Immature natural killer cell (primary cell): ENCODE measurements at regions not wholly inside any gene's neighbourhood (a gene's known extent, or its start where the extent isn't known, plus 50 kb on each side); places are given as distances from the start of the nearest gene placed in this dataset.
"Not testable (repeated sequence)": the region's sequence is repeated elsewhere in the genome, so short reads cannot be mapped to it uniquely, and the experiment has no call there.

Source experiments
- DNase-seq, 3 donors: peaks; one replicate each; pipeline ENCODE4 v3.0.0; 2022; ENCODE audit warnings: mixed read lengths in 1 of 3
- H3K27ac Mint-ChIP-seq, 6 donors: one replicate each; pipeline ENCODE4 v1.8.0; 2020; ENCODE audit warnings: mixed read lengths in 6 of 6, mild to moderate bottlenecking in 5 of 6, inconsistent platforms in 4 of 6, moderate library complexity in 3 of 6
- H3K27me3 Mint-ChIP-seq, 3 donors: one replicate each; pipeline ENCODE4 v1.8.0; 2020 to 2021; ENCODE audit warnings: low read depth in 3 of 3, mild to moderate bottlenecking in 3 of 3, mixed read lengths in 3 of 3, moderate library complexity in 3 of 3, inconsistent platforms in 1 of 3
- H3K36me3 Mint-ChIP-seq, 3 donors: one replicate each; pipeline ENCODE4 v1.8.0; 2020; ENCODE audit warnings: mixed read lengths in 3 of 3, inconsistent platforms in 2 of 3, mild to moderate bottlenecking in 2 of 3
- H3K4me1 Mint-ChIP-seq, 2 donors: one replicate each; pipeline ENCODE4 v1.8.0; 2020; ENCODE audit warnings: inconsistent platforms in 2 of 2, mild to moderate bottlenecking in 2 of 2, mixed read lengths in 2 of 2, moderate library complexity in 1 of 2
- H3K4me3 Mint-ChIP-seq, 5 donors: one replicate each; pipeline ENCODE4 v1.8.0; 2020; ENCODE audit warnings: mild to moderate bottlenecking in 5 of 5, mixed read lengths in 5 of 5, inconsistent platforms in 3 of 5, moderate library complexity in 3 of 5
- H3K9me3 Mint-ChIP-seq, 6 donors: one replicate each; pipeline ENCODE4 v1.8.0; 2020; ENCODE audit warnings: mild to moderate bottlenecking in 6 of 6, mixed read lengths in 6 of 6, inconsistent platforms in 4 of 6, moderate library complexity in 3 of 6

DNA sequence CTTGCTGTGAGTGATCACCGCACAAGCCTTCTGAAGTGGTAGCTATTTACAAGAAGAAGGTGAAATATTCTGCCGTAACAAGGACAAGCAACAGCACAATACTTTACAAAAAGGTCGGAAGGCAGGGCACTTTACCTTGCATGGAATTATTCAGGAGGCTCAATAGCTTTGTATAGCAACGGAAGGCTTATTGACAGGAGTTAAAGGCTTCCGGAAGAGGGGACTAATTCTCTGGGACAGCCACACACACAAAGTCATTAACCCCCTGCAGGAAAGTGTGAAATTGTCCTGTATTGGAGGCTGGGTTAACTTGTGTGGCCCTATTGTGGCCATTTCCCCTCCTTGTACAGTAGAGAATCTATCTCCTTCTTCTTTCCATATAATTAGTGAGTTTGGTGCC lies 199.3 kb upstream of the SEMA6A start:
- no peaks in the 10 kb centered on the region for H3K36me3 Mint-ChIP-seq
- DNase-seq: no peak
- H3K4me1 Mint-ChIP-seq: no peaks in the 10 kb centered on the region
- H3K9me3 Mint-ChIP-seq: peaks cover 0 to 8% (median 3%) of the 10 kb centered on the region in 6 donors
- no peak overlapping the region for H3K4me3 Mint-ChIP-seq
- peaks cover 0 to 2% (median 0%) of the 10 kb centered on the region in 3 donors for H3K27me3 Mint-ChIP-seq
- no peak overlapping the region for H3K27ac Mint-ChIP-seq

DNA sequence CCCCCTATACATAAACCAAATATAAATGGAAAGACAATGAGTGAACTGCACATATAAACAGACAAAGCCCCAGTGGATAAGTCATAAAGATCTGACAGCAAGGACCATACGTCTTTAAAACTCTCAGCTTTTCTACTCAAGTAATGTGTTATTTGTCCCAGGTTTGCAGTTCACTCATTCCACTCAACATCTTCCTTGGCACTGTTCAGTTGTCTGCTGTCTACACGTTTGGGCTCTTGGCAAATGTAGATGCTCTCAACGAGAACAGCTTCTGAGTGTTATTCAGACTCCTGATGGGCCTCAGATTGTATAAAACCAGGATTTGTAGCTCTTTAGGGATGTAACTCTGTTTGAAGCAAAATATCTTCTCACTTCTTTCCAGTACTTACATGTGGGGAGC lies 198.2 kb upstream of the SEMA6A start:
- H3K9me3 Mint-ChIP-seq: peaks cover 1 to 7% (median 3%) of the 10 kb centered on the region in 6 donors
- no peak for DNase-seq

GRCh38 chr5:116772152-116772501 lies 197.5 kb upstream of the SEMA6A start:
- Mint-ChIP-seq H3K36me3 (no peaks in the 10 kb centered on the region), H3K4me3 (no peak overlapping the region), H3K27ac (no peak overlapping the region)

More for the DNA sequence above, 198.2 kb upstream of the SEMA6A start:
- no peaks in the 10 kb centered on the region for H3K36me3 Mint-ChIP-seq
- H3K27ac Mint-ChIP-seq: no peak overlapping the region
- no peak overlapping the region for H3K4me3 Mint-ChIP-seq
- H3K4me1 Mint-ChIP-seq: no peaks in the 10 kb centered on the region
- H3K27me3 Mint-ChIP-seq: peaks cover 0 to 2% (median 0%) of the 10 kb centered on the region in 3 donors

DNA sequence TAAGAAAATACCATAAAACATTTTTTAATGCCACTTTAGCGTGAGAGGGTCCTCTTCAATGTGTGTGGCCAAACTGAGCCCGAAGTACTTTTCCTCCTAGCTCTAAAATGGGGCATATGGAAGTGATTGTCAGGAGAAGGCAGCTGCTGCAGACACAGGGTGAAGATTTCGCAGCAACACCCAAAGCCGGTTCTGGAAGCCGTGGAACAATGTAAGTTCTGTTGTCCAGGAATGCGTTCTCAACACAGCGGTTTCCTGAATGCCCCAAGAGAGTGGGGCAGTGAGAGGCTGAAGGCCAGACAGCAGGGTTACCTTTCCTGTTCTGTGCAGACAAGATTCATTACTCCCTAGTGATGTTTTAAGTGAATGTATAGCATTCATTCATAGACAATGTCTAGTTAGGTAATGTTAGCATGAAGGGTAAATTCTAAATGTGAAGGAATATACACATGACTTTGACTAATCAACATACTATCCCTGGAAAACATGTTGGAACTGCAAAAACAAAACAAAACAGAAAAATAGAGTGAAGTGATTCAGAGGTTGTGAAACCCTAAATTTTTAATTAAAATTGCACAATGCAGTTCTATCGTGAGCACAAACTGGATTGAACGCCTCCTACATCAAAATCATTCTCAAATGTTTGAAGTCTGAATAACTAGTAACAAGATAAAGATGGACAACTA lies 197.0 kb upstream of the SEMA6A start:
- no peaks in the 10 kb centered on the region for H3K4me1 Mint-ChIP-seq
- H3K27me3 Mint-ChIP-seq: peaks cover 0 to 2% (median 0%) of the 10 kb centered on the region in 3 donors
- DNase-seq: no peak
- H3K36me3 Mint-ChIP-seq: no peaks in the 10 kb centered on the region
- H3K9me3 Mint-ChIP-seq: peaks cover 0 to 5% (median 4%) of the 10 kb centered on the region in 6 donors
- H3K27ac Mint-ChIP-seq: no peak overlapping the region
- no peak overlapping the region for H3K4me3 Mint-ChIP-seq

More at GRCh38 chr5:116772152-116772501, 197.5 kb upstream of the SEMA6A start:
- DNase-seq: no peak
- H3K4me1 Mint-ChIP-seq: no peaks in the 10 kb centered on the region
- H3K9me3 Mint-ChIP-seq: peaks cover 1 to 9% (median 4%) of the 10 kb centered on the region in 6 donors
- peaks cover 0 to 2% (median 0%) of the 10 kb centered on the region in 3 donors for H3K27me3 Mint-ChIP-seq

GRCh38 chr5:116769953-116770352 lies 195.3 kb upstream of the SEMA6A start:
- H3K4me1 Mint-ChIP-seq, DNase-seq, H3K36me3 Mint-ChIP-seq, H3K27ac Mint-ChIP-seq, H3K9me3 Mint-ChIP-seq, H3K27me3 Mint-ChIP-seq, H3K4me3 Mint-ChIP-seq: not testable (repeated sequence)

DNA sequence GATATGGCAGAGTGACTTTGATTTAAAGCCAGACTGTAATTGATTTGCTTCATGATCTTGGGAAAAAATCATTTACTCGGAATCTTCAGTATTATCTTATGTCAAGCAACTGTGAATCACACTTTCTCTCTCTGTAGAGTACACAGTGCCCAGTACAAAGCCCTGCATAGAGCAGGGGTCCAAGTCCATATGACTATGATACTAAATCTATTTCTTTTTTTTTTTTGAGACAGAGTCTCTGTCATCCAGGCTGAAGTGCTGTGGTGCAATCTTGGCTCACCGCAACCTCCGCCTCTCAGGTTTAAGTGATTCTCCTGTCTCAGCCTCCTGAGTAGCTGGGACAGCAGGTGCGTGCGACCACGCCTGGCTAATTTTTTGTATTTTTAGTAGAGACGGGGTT lies 194.8 kb upstream of the SEMA6A start:
- peaks cover 0 to 2% (median 0%) of the 10 kb centered on the region in 3 donors for H3K27me3 Mint-ChIP-seq
- H3K9me3 Mint-ChIP-seq: peaks cover 0 to 5% (median under 1%) of the 10 kb centered on the region in 6 donors
- no peak overlapping the region for H3K4me3 Mint-ChIP-seq
- DNase-seq: no peak
- no peak overlapping the region for H3K27ac Mint-ChIP-seq
- H3K4me1 Mint-ChIP-seq: no peaks in the 10 kb centered on the region
- no peaks in the 10 kb centered on the region for H3K36me3 Mint-ChIP-seq

DNA sequence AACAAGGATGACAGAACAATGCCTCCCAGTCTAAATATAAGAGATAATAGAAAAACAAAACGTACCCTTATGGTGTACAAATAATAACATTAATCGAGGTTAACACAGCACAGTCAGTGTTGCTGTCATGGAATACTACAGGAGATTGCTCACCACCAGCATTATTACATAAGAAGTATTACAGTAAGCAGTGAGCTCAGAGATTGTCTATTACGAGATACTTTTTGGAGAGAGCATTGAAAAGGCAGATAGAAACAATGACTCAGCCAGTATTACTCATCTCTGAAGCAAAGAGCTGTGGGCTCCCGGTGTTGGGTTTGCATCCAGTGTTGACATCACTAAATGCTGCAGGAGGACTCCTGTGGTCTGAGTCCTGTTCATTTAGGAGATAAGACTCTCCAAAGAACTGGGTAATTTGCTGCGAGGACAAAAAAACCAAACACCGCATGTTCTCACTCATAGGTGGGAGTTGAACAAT lies 191.9 kb upstream of the SEMA6A start:
- H3K27me3 Mint-ChIP-seq: no peaks in the 10 kb centered on the region
- H3K4me1 Mint-ChIP-seq: no peaks in the 10 kb centered on the region

DNA sequence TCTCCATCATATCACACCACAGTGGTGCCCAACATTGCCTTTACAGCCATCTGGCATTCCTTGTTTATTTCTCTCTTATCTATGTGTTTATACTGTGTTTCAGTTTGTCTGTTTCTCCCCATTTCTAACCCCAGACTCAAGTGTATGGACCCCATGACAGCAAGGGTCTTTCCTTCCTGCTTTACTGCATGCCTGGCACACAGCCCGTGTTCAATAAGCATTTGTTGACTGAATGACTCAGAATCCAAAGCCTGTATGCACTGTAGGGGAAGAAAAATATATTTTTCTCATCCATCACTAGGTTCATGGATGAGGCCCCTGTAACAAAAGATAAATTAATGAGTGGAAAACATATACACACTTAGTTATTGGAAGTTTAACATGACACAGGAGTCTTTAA lies 190.8 kb upstream of the SEMA6A start:
- no peak for DNase-seq
- Mint-ChIP-seq H3K9me3 (peaks cover 0 to 5% (median 0%) of the 10 kb centered on the region in 6 donors), H3K36me3 (no peaks in the 10 kb centered on the region), H3K4me1 (no peaks in the 10 kb centered on the region), H3K27ac (no peak overlapping the region), H3K27me3 (no peaks in the 10 kb centered on the region), H3K4me3 (no peak overlapping the region)

More for the DNA sequence above, 191.9 kb upstream of the SEMA6A start:
- peaks cover 0 to 5% (median 0%) of the 10 kb centered on the region in 6 donors for H3K9me3 Mint-ChIP-seq
- H3K4me3 Mint-ChIP-seq: no peak overlapping the region
- no peak overlapping the region for H3K27ac Mint-ChIP-seq
- DNase-seq: no peak
- H3K36me3 Mint-ChIP-seq: no peaks in the 10 kb centered on the region

DNA sequence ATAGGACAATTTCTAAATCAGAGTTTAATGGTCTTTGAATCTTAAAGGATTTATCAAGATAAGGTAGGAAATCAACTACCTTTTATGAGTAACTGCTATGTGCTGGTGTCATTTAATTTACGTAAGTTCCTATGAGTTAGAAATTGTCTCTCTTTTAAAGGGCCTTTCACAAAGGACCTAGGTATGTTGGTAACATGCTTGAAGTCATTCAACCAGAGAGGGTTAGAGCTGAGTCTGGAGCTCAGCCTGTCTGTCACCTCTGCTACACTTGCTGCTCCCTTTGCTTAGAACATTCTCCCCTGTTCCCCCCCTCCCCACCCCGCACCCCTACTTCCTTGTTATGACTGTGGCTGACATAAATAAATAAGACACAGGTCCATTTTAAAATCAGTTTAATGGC lies 190.3 kb upstream of the SEMA6A start:
- no peak overlapping the region for H3K27ac Mint-ChIP-seq
- peaks cover 0 to 5% (median 0%) of the 10 kb centered on the region in 6 donors for H3K9me3 Mint-ChIP-seq
- no peak overlapping the region for H3K4me3 Mint-ChIP-seq
- H3K27me3 Mint-ChIP-seq: no peaks in the 10 kb centered on the region
- DNase-seq: no peak
- H3K4me1 Mint-ChIP-seq: no peaks in the 10 kb centered on the region
- H3K36me3 Mint-ChIP-seq: no peaks in the 10 kb centered on the region

DNA sequence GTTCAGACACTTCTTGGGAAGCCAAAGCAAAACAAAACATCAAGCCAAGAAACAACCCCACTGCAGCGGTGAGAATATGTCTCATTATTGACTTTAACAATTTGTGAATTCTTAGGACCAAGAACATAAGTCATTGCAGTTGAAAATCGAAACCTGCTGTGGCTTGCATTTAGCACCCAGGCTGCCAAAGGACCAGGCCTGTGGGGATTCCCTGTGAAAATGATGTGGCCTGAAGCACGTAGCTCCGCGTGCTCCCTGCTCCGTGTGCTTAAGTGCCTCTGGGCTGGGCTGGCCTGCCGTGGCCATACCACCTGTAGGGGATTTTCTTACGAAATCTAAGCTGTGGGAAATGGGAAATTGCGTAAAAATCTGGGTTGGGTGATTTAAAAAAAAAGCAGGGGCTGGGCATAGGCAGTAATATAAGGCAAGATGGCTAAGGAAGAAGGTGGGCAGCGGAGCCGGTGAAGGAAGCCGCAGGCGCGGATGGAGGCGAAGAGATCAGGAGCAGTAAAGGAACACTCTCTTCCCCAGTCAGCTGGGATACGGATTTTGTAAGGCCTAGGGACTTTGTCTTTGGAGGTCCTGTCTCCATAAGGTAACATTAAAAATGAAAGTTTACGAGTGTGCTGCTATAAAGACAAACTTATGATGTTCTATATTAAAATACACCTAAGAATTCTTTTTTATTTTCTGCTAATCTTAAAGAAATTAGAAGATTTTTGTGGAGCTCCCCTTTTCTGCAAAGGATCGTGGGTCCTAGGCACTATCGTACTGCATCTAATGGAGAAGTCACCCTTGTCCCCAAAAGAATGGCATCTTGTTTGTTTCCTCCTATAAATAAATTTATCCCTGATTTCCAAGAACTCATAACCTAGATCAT lies 189.6 kb upstream of the SEMA6A start:
- Mint-ChIP-seq H3K4me1 (no peaks in the 10 kb centered on the region), H3K9me3 (peaks cover 0 to 5% (median 0%) of the 10 kb centered on the region in 6 donors), H3K27me3 (no peaks in the 10 kb centered on the region), H3K36me3 (no peaks in the 10 kb centered on the region), H3K4me3 (no peak overlapping the region), H3K27ac (no peak overlapping the region)
- no peak for DNase-seq

GRCh38 chr5:116759860-116760640 lies 185.4 kb upstream of the SEMA6A start:
- H3K27me3 Mint-ChIP-seq: no peaks in the 10 kb centered on the region
- DNase-seq: no peak
- no peak overlapping the region for H3K4me3 Mint-ChIP-seq
- no peaks in the 10 kb centered on the region for H3K36me3 Mint-ChIP-seq
- H3K27ac Mint-ChIP-seq: no peak overlapping the region
- no peaks in the 10 kb centered on the region for H3K4me1 Mint-ChIP-seq
- H3K9me3 Mint-ChIP-seq: peaks cover 0 to 8% (median 0%) of the 10 kb centered on the region in 6 donors

DNA sequence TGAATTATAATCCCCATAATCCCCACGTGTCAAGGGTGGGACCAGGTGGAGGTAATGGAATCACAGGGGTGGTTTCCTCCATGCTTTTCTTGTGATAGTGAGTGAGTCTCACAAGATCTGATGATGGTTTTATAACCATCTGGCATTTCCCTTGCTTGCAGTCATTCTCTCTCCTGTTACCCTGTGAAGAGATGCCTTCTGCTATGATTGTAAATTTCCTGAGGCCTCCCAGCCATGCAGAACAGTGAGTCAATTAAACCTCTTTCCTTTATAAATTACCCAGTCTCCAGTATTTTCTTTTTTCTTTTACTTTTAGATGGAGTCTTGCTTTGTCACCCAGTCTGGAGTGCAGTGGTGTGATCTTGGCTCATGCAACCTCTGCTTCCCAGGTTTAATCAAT lies 182.7 kb upstream of the SEMA6A start:
- Mint-ChIP-seq H3K36me3 (no peaks in the 10 kb centered on the region), H3K27ac (no peak overlapping the region), H3K9me3 (peaks cover 0 to 8% (median 0%) of the 10 kb centered on the region in 6 donors), H3K27me3 (no peaks in the 10 kb centered on the region), H3K4me1 (no peaks in the 10 kb centered on the region), H3K4me3 (no peak overlapping the region)
- no peak for DNase-seq

GRCh38 chr5:116756531-116756930 lies 181.9 kb upstream of the SEMA6A start:
- Mint-ChIP-seq H3K27ac (no peak overlapping the region), H3K4me3 (no peak overlapping the region), H3K9me3 (peaks cover 0 to 8% (median 0%) of the 10 kb centered on the region in 6 donors), H3K36me3 (no peaks in the 10 kb centered on the region), H3K27me3 (no peaks in the 10 kb centered on the region), H3K4me1 (no peaks in the 10 kb centered on the region)
- DNase-seq: no peak

DNA sequence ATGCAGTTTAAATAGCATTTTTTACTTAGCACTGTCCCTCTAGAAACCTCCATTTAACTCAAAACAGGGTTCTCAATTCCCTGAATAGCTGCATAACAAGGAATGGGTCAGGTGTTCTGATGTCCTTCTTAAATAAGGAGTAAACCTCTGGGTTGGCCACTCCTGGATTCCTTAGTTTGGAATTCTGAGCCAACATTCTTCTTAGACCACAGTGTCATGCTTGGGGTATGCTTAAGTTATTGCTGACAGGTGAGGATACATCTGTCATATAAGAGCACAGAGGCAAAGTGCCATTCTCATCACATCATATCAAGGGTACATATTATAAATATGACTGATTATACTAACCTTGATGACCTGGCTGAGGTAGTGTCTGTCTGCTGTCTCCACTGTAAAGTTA lies 179.9 kb upstream of the SEMA6A start:
- no peaks in the 10 kb centered on the region for H3K36me3 Mint-ChIP-seq
- H3K27me3 Mint-ChIP-seq: no peaks in the 10 kb centered on the region
- no peaks in the 10 kb centered on the region for H3K4me1 Mint-ChIP-seq
- H3K4me3 Mint-ChIP-seq: no peak overlapping the region
- H3K27ac Mint-ChIP-seq: no peak overlapping the region
- H3K9me3 Mint-ChIP-seq: peaks cover 0 to 8% (median 0%) of the 10 kb centered on the region in 6 donors
- DNase-seq: no peak
